ENCODE measurements at regions not wholly inside any gene's neighbourhood (a gene's known extent, or its start where the extent isn't known, plus 50 kb on each side); places are given as distances from the start of the nearest gene placed in this dataset.

- DNase-seq (ENCODE audit: low spot score), result no peak
- Mint-ChIP-seq H3K9me3 (peaks cover 8% of the 10 kb centered on the region), H3K4me1 (no peaks in the 10 kb centered on the region; the same call in 1 of the 2 replicates), H3K4me3 (no peak overlapping the region), H3K27me3 (ENCODE audit: low read depth) (no peaks in the 10 kb centered on the region), H3K27ac (no peak overlapping the region), H3K36me3 (no peaks in the 10 kb centered on the region)
- CTCF ChIA-PET, result no interaction called here
- POLR2A ChIA-PET, result no interaction called here
- TF ChIP-seq PREB (CRISPR knock-in tag; IDR thresholded peaks at IDR 0.05; ENCODE audit: borderline replicate concordance), result no peak
- no peak for TF ChIP-seq ZNF671 (CRISPR knock-in tag; IDR thresholded peaks at IDR 0.05)
- no peak for TF ChIP-seq CDX4 (CRISPR knock-in tag; IDR thresholded peaks at IDR 0.05; ENCODE audit: borderline replicate concordance)
- TF ChIP-seq FOXP4 (CRISPR knock-in tag; IDR thresholded peaks at IDR 0.05), result no peak
- no peak for ATAC-seq
Observed at GRCh38 chr2:220341014-220341413, 713.6 kb downstream of the SLC4A3 start.

- Mint-ChIP-seq H3K4me1 (peaks cover 4% of the 10 kb centered on the region), H3K4me3 (no peak overlapping the region), H3K9me3 (peaks cover 11% of the 10 kb centered on the region), H3K27ac (no peak overlapping the region), H3K36me3 (no peaks in the 10 kb centered on the region), H3K27me3 (ENCODE audit: low read depth) (no peaks in the 10 kb centered on the region)
- CTCF ChIA-PET, result no interaction called here
- no peak for DNase-seq (ENCODE audit: low spot score)
- POLR2A ChIA-PET, result no interaction called here
- no peak for ATAC-seq
- TF ChIP-seq ZBTB21 (CRISPR knock-in tag; IDR thresholded peaks at IDR 0.05; ENCODE audit: borderline replicate concordance) (no peak), USF2 (CRISPR knock-in tag; IDR thresholded peaks at IDR 0.05) (no peak), ERG (CRISPR knock-in tag; IDR thresholded peaks at IDR 0.05) (no peak), STAT6 (CRISPR knock-in tag; conservative IDR thresholded peaks at IDR 0.05; ENCODE audit: low read depth) (no peak), FOXP4 (CRISPR knock-in tag; IDR thresholded peaks at IDR 0.05) (no peak), ZNF512 (CRISPR knock-in tag; IDR thresholded peaks at IDR 0.05; ENCODE audit: borderline replicate concordance) (no peak), NFYB (CRISPR knock-in tag; conservative IDR thresholded peaks at IDR 0.05; ENCODE audit: low read depth) (no peak), TP53 (CRISPR knock-in tag; IDR thresholded peaks at IDR 0.05) (no peak), RELA (CRISPR knock-in tag; IDR thresholded peaks at IDR 0.05; ENCODE audit: borderline replicate concordance) (no peak), ZNF532 (CRISPR knock-in tag; IDR thresholded peaks at IDR 0.05; ENCODE audit: borderline replicate concordance) (no peak), SP1 (CRISPR knock-in tag; conservative IDR thresholded peaks at IDR 0.05) (no peak), GABPB1 (CRISPR knock-in tag; IDR thresholded peaks at IDR 0.05) (no peak), ATF1 (CRISPR knock-in tag; IDR thresholded peaks at IDR 0.05) (no peak), ZNF121 (CRISPR knock-in tag; IDR thresholded peaks at IDR 0.05) (no peak)
Observed at GRCh38 chr2:220346919-220347318, 719.5 kb downstream of the SLC4A3 start.

All from WTC11 (cell line).